A549 (cell line): ENCODE measurements at regions not wholly inside any gene's neighbourhood (a gene's known extent, or its start where the extent isn't known, plus 50 kb on each side); places are given as distances from the start of the nearest gene placed in this dataset.
A peak's percentile ranks its signal among the peaks of the same experiment; 100 is the strongest.

Experiments
- ATAC-seq, 2 experiments: fragments of 200-7000 bp in 1 of 2; fragments of >200 bp in 1 of 2; cut with Nextera tagmentation in 1 of 2; cut with Tn5 transposase in 1 of 2; 3 replicates each; pipeline versions ENCODE4 v1.8.0 to v1.9.1; 2018 to 2020; ENCODE audit warnings: mild to moderate bottlenecking in 1 of 2, moderate library complexity in 1 of 2
- CTCF ChIA-PET: fragments of 300-600 bp; sonication (Branson Sonifier 250); formaldehyde crosslinking; extraction: SDS; loops from one replicate; lab custom pipeline; 2021; ENCODE audit warnings: antibody characterized with exemption, inconsistent platforms; lab: Yijun Ruan, JAX
- POLR2A ChIA-PET: fragments of 350-600 bp; formaldehyde crosslinking; extraction: SDS; loops from one replicate; lab custom pipeline; 2021; ENCODE audit warnings: antibody characterized with exemption, inconsistent platforms; lab: Yijun Ruan, JAX
- DNase-seq, 2 experiments: peaks; one replicate each; pipeline versions ENCODE4 v3.0.0 to v3.0.0-alpha.2; 2011 to 2016; ENCODE audit warnings: low read depth in 1 of 2, low spot score in 1 of 2
- FAIRE-seq: peaks from 2 replicates; lab custom pipeline; 2011; peaks lifted over from hg19 to GRCh38; lab: Jason Lieb, UNC
- H3K27ac ChIP-seq, 2 experiments: fragments of >200 bp; sonication (Bioruptor Twin); formaldehyde crosslinking; 3 replicates each; pipeline ENCODE4 v1.5.1; 2016 to 2017
- H3K4me1 ChIP-seq: fragments of >200 bp; sonication (Bioruptor Twin); formaldehyde crosslinking; 3 replicates; pipeline ENCODE4 v1.6.1; 2016
- H3K4me2 ChIP-seq: fragments of >200 bp; sonication (Bioruptor Twin); formaldehyde crosslinking; 3 replicates; pipeline ENCODE4 v1.6.1; 2016
- H3K4me3 ChIP-seq: fragments of >200 bp; sonication (Bioruptor Twin); formaldehyde crosslinking; 3 replicates; pipeline ENCODE4 v1.5.1; 2016
- H3K9me3 ChIP-seq: fragments of >200 bp; sonication (Bioruptor Twin); formaldehyde crosslinking; 3 replicates; pipeline ENCODE4 v1.6.1; 2016
- ATOH8 ChIP-seq: fragments of 250-450 bp; sonication (Bioruptor Pico); IDR thresholded peaks from 2 replicates; pipeline ENCODE4 v1.5.0; 2020; ENCODE audit warnings: low read depth, mild to moderate bottlenecking, moderate library complexity
- BHLHE40 ChIP-seq: IDR thresholded peaks from 2 replicates; pipeline ENCODE4 v1.6.1; 2012; ENCODE audit warnings: low read depth, low read length, inconsistent platforms
- CEBPB ChIP-seq, 2 experiments: fragments of >200 bp in 1 of 2; sonication (Bioruptor Twin) in 1 of 2; formaldehyde crosslinking in 1 of 2; IDR thresholded peaks; 2 replicates each; pipeline ENCODE4 v1.6.1; 2012 to 2016
- CHD2 ChIP-seq: fragments of 150-350 bp; IDR thresholded peaks from 2 replicates; pipeline ENCODE4 v1.6.1; 2014; ENCODE audit warnings: low read length; ENCODE audit not compliant: partially characterized antibody
- CTCF ChIP-seq: fragments of >200 bp; sonication (Bioruptor Twin); formaldehyde crosslinking; IDR thresholded peaks from 3 replicates; pipeline ENCODE4 v1.5.1; 2016
- FOSL2 ChIP-seq, 2 experiments: fragments of 450-650 bp in 1 of 2; fragments of >200 bp in 1 of 2; sonication (Bioruptor Twin) in 1 of 2; formaldehyde crosslinking; IDR thresholded peaks; 2 replicates each; pipeline versions ENCODE4 v1.5.0 to v1.6.1; 2016 to 2020; ENCODE audit warnings: mild to moderate bottlenecking in 1 of 2, moderate library complexity in 1 of 2
- HEYL ChIP-seq: fragments of 250-450 bp; sonication (Bioruptor Pico); IDR thresholded peaks from 2 replicates; pipeline ENCODE4 v1.8.0; 2021; ENCODE audit warnings: mild to moderate bottlenecking, moderate library complexity
- HOXA7 ChIP-seq: fragments of 250-450 bp; sonication (Bioruptor Pico); IDR thresholded peaks from 2 replicates; pipeline ENCODE4 v1.5.0; 2020; ENCODE audit warnings: mild to moderate bottlenecking, moderate library complexity
- HOXB13 ChIP-seq: fragments of 250-450 bp; sonication (Bioruptor Pico); IDR thresholded peaks from 2 replicates; pipeline ENCODE4 v1.5.0; 2020; ENCODE audit warnings: low read depth, mild to moderate bottlenecking, moderate library complexity
- HOXB5 ChIP-seq: fragments of 250-450 bp; sonication (Bioruptor Pico); IDR thresholded peaks from 2 replicates; pipeline ENCODE4 v1.5.0; 2020; ENCODE audit warnings: mild to moderate bottlenecking, moderate library complexity
- KDM1A ChIP-seq: fragments of 200-600 bp; sonication (generic); IDR thresholded peaks from 2 replicates; pipeline ENCODE4 v1.6.1; 2016; ENCODE audit warnings: low read depth, mild to moderate bottlenecking
- MAFK ChIP-seq: fragments of 450-650 bp; IDR thresholded peaks from 2 replicates; pipeline ENCODE4 v1.6.1; 2014; ENCODE audit not compliant: partially characterized antibody
- PHF8 ChIP-seq: fragments of 200-600 bp; sonication (generic); IDR thresholded peaks from 2 replicates; pipeline ENCODE4 v1.6.1; 2016; ENCODE audit warnings: low read depth, mild to moderate bottlenecking, antibody characterized with exemption, moderate library complexity, borderline replicate concordance
- POLR2AphosphoS2 ChIP-seq: conservative IDR thresholded peaks from 2 replicates; pipeline ENCODE4 v1.6.1; 2012; ENCODE audit warnings: low read length, improper control_type of control experiment, inconsistent platforms
- RAD21 ChIP-seq, 2 experiments: fragments of >200 bp in 1 of 2; sonication (Bioruptor Twin) in 1 of 2; formaldehyde crosslinking in 1 of 2; IDR thresholded peaks in 1 of 2; conservative IDR thresholded peaks in 1 of 2; 2 replicates in 1 of 2; 3 replicates in 1 of 2; pipeline ENCODE4 v1.6.1; 2012 to 2018; ENCODE audit warnings: inconsistent platforms in 1 of 2
- SMC3 ChIP-seq: fragments of >200 bp; sonication (Bioruptor Twin); formaldehyde crosslinking; IDR thresholded peaks from 3 replicates; pipeline ENCODE4 v1.6.1; 2018; ENCODE audit warnings: inconsistent platforms
- TFCP2L1 ChIP-seq: fragments of 250-450 bp; sonication (Bioruptor Pico); IDR thresholded peaks from 2 replicates; pipeline ENCODE4 v1.5.0; 2021; ENCODE audit warnings: mild to moderate bottlenecking
- WGBS: methylation state at CpG from one replicate; pipeline ENCODE4 v1.1.6; 2017; ENCODE audit errors: missing lambda C conversion rate; 5-methylcytosine and 5-hydroxymethylcytosine counted together

DNA sequence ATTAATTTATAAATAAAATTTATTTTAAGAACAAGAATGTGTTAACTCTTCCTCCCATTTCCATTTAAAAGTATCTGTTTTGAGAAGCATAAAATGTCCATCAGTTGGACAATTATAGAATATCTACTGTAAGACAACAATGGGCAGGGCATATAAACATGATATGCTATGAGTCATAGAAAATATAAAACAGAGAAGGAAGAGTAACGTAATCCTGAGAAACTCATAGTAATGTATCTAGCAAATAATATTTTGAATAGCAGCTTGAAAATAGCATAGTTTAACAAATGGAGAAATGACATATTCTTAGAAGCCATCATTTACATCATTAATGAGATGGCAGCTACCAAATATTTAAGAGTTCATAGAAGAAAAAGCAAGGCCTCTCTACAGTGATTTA is 820.3 kb upstream of the PCDH10 start:
- 13% methylated on average over 1 of the region's 1 CpG for WGBS
- ATAC-seq (no peak), DNase-seq (no peak), FAIRE-seq (no peak)
- ChIA-PET POLR2A (no interaction called here), CTCF (no interaction called here)
- Histone ChIP-seq H3K4me2 (no peak overlapping the region), H3K27ac (no peak overlapping the region), H3K9me3 (no peaks in the 10 kb centered on the region), H3K4me3 (no peak overlapping the region), H3K4me1 (no peaks in the 10 kb centered on the region)
- TF ChIP-seq SMC3 = no peak
- no peak for TF ChIP-seq HEYL (CRISPR knock-in tag)
- no peak for TF ChIP-seq HOXB5 (CRISPR knock-in tag)

GRCh38 chr4:132330994-132331393 is 818.1 kb upstream of the PCDH10 start:
- no peak overlapping the region for H3K4me3 ChIP-seq
- no peaks in the 10 kb centered on the region for H3K4me1 ChIP-seq
- ChIA-PET POLR2A (no interaction called here), CTCF (no interaction called here)
- ATAC-seq (no peak), FAIRE-seq (no peak), DNase-seq (no peak)
- no peak overlapping the region for H3K27ac ChIP-seq
- 19% methylated on average over 2 of the region's 2 CpGs for WGBS
- TF ChIP-seq POLR2AphosphoS2 = no peak
- no peak for TF ChIP-seq PHF8
- no peak for TF ChIP-seq CEBPB (IDR thresholded peaks at IDR 0.05)
- TF ChIP-seq FOSL2 (IDR thresholded peaks at IDR 0.05) = no peak
- TF ChIP-seq FOSL2 (CRISPR knock-in tag; IDR thresholded peaks at IDR 0.05) = no peak
- TF ChIP-seq MAFK = no peak
- no peak for TF ChIP-seq TFCP2L1
- TF ChIP-seq HOXB13 (CRISPR knock-in tag) = no peak
- no peak for TF ChIP-seq CTCF
- no peak for TF ChIP-seq CHD2
- no peak for TF ChIP-seq KDM1A
- TF ChIP-seq BHLHE40 = no peak
- TF ChIP-seq HOXA7 (CRISPR knock-in tag) = no peak
- H3K9me3 ChIP-seq = no peaks in the 10 kb centered on the region
- no peak overlapping the region for H3K4me2 ChIP-seq

DNA sequence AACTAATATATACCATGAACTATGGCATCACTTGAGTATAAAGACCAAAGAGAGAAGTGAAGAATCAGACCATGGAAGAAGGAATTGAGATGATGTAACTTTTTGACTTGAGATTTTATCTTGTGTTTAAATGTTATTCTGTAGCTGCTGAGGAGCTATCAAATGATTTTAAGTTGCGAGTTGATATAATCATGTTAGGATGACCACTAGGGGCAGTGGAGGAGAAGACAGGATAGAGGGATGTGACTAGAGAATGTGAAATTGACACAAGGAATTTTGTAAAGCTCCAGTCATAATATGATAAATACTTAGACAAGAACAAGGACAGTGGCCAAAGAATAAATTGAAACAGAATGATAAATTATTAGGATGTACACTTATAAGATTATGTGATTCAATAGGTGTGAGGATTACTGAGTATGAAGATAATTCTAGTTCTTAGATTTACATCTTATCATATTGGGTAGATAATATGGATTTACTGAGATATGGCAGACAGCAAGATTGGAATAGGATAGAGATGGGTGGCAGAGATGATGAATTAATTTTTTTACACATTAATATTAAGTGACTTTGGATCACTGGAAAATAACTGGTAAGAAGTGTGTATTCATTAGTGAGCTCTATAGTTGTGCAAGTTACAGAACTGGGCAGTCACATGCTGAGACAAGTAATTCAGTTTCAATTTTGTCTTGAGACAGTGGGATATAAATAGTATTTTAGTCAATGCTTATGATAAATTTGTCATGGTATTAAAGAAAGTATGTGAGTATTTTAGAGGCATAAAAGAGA is 816.0 kb upstream of the PCDH10 start:
- FAIRE-seq = no peak
- peak; percentile 0 to 16 for DNase-seq
- H3K27ac ChIP-seq = no peak overlapping the region
- ATAC-seq = no peak
- no peak overlapping the region for H3K4me3 ChIP-seq
- WGBS = 16% methylated on average over 1 of the region's 1 CpG
- no peak overlapping the region for H3K4me2 ChIP-seq
- H3K4me1 ChIP-seq = no peaks in the 10 kb centered on the region
- POLR2A ChIA-PET = interaction anchor here (0.6 kb wide), 1 partner anchor 1479 kb away, joined by 5 read pairs; no protein-coding TSS in a partner anchor
- no peaks in the 10 kb centered on the region for H3K9me3 ChIP-seq
- CTCF ChIA-PET = interaction anchor here (1.0 to 1.1 kb wide), 2 partner anchors 10 to 19 kb away, joined by 3 read pairs; no protein-coding TSS in a partner anchor
- TF ChIP-seq ATOH8 (CRISPR knock-in tag) (no peak), CTCF (peak; percentile 15; the same call in 1 of the 3 replicates), RAD21 (conservative IDR thresholded peaks at IDR 0.05 in 1 of 2, IDR thresholded peaks at IDR 0.05 in 1 of 2) (peak in 1 of 2 experiments; percentile 16; a peak in 1 of 5 replicates)
